ENCODE measurements at regions not wholly inside any gene's neighbourhood (a gene's known extent, or its start where the extent isn't known, plus 50 kb on each side); places are given as distances from the start of the nearest gene placed in this dataset.
A peak's percentile ranks its signal among the peaks of the same experiment; 100 is the strongest.
"Not testable (repeated sequence)": the region's sequence is repeated elsewhere in the genome, so short reads cannot be mapped to it uniquely, and the experiment has no call there.

GRCh38 chr4:174009686-174010451 is 273.6 kb downstream of the FBXO8 start:
- no peak for DNase-seq (ENCODE audit: low spot score)

GRCh38 chr4:174005422-174005821 is 278.0 kb downstream of the FBXO8 start:
- no peak for DNase-seq (ENCODE audit: low spot score)

GRCh38 chr4:173998471-173999144 is 284.9 kb downstream of the FBXO8 start:
- DNase-seq (ENCODE audit: low spot score) = no peak

- DNase-seq (ENCODE audit: low spot score) = not testable (repeated sequence)
Observed at GRCh38 chr4:173995779-173996178, 287.7 kb downstream of the FBXO8 start.

- DNase-seq (ENCODE audit: low spot score) = no peak
Observed at GRCh38 chr4:173991814-173992213, 291.7 kb downstream of the FBXO8 start.

GRCh38 chr4:173991316-173991715 is 292.2 kb downstream of the FBXO8 start:
- no peak for DNase-seq (ENCODE audit: low spot score)

- no peak for DNase-seq (ENCODE audit: low spot score)
Observed at GRCh38 chr4:173990869-173991210, 292.6 kb downstream of the FBXO8 start.

GRCh38 chr4:173990126-173990868 is 293.2 kb downstream of the FBXO8 start:
- peak; percentile 31 for DNase-seq (ENCODE audit: low spot score)

GRCh38 chr4:173963523-173963922 is 319.9 kb downstream of the FBXO8 start:
- DNase-seq (ENCODE audit: low spot score) = not testable (repeated sequence)

GRCh38 chr4:173960398-173960797 is 323.1 kb downstream of the FBXO8 start:
- no peak for DNase-seq (ENCODE audit: low spot score)

- no peak for DNase-seq (ENCODE audit: low spot score)
Observed at GRCh38 chr4:173958445-173958844, 325.0 kb downstream of the FBXO8 start.

- no peak for DNase-seq (ENCODE audit: low spot score)
Observed at GRCh38 chr4:173943547-173943946, 339.9 kb downstream of the FBXO8 start.

GRCh38 chr4:173940146-173940545 is 343.3 kb downstream of the FBXO8 start:
- DNase-seq (ENCODE audit: low spot score) = no peak

- DNase-seq (ENCODE audit: low spot score) = no peak
Observed at GRCh38 chr4:173937631-173938270, 345.7 kb downstream of the FBXO8 start.

- DNase-seq (ENCODE audit: low spot score) = no peak
Observed at GRCh38 chr4:173936861-173937260, 346.6 kb downstream of the FBXO8 start.

- no peak for DNase-seq (ENCODE audit: low spot score)
Observed at GRCh38 chr4:173935622-173936405, 347.7 kb downstream of the FBXO8 start.

GRCh38 chr4:173934933-173935620 is 348.4 kb downstream of the FBXO8 start:
- no peak for DNase-seq (ENCODE audit: low spot score)

- no peak for DNase-seq (ENCODE audit: low spot score)
Observed at GRCh38 chr4:173934201-173934600, 349.3 kb downstream of the FBXO8 start.

- no peak for DNase-seq (ENCODE audit: low spot score)
Observed at GRCh38 chr4:173932701-173933100, 350.8 kb downstream of the FBXO8 start.

- DNase-seq (ENCODE audit: low spot score) = no peak
Observed at GRCh38 chr4:173930329-173930967, 353.0 kb downstream of the FBXO8 start.

- no peak for DNase-seq (ENCODE audit: low spot score)
Observed at GRCh38 chr4:173929921-173930320, 353.5 kb downstream of the FBXO8 start.
